ENCODE measurements at regions not wholly inside any gene's neighbourhood (a gene's known extent, or its start where the extent isn't known, plus 50 kb on each side); places are given as distances from the start of the nearest gene placed in this dataset.

GRCh38 chr2:150759531-150759930 lies 272.1 kb upstream of the RND3 start:
- DNase-seq, result no peak
- H3K27ac ChIP-seq, result no peak overlapping the region
- H3K9me3 ChIP-seq (ENCODE audit: insufficient read depth, low read depth), result no peaks in the 10 kb centered on the region
- H2AFZ ChIP-seq, result no peak overlapping the region
- no peaks in the 10 kb centered on the region for H3K9me2 ChIP-seq (ENCODE audit: insufficient read depth)
- no peaks in the 10 kb centered on the region for H3K36me3 ChIP-seq (ENCODE audit: low read depth)
- POLR2A ChIA-PET (ENCODE audit: unreplicated experiment), result no interaction called here
- BruUV-seq (replicated peaks), result no TSS peak
- H4K20me1 ChIP-seq (ENCODE audit: insufficient read depth), result no peaks in the 10 kb centered on the region
- H3K79me2 ChIP-seq (ENCODE audit: low read depth), result no peaks in the 10 kb centered on the region
- no peaks in the 10 kb centered on the region for H3K27me3 ChIP-seq (ENCODE audit: insufficient read depth, low read depth)
- H3K4me3 ChIP-seq, result no peak overlapping the region
- CTCF ChIA-PET, result no interaction called here
- intact Hi-C loops (cut with micrococcal nuclease; ENCODE audit: unreplicated experiment), result no loop called here
- H3K4me2 ChIP-seq, result no peak overlapping the region
- TF ChIP-seq EZH2 (IDR thresholded peaks at IDR 0.05; ENCODE audit: low read depth) (no peak), CTCF (conservative IDR thresholded peaks at IDR 0.05) (no peak)
- no peaks in the 10 kb centered on the region for H3F3A ChIP-seq (ENCODE audit: insufficient read depth, low read depth)
- no peaks in the 10 kb centered on the region for H3K4me1 ChIP-seq (replicated peaks; ENCODE audit: insufficient read depth)

- ChIA-PET CTCF (no interaction called here), POLR2A (ENCODE audit: unreplicated experiment) (no interaction called here)
- TF ChIP-seq EZH2 (IDR thresholded peaks at IDR 0.05; ENCODE audit: low read depth), result no peak
- TF ChIP-seq CTCF (conservative IDR thresholded peaks at IDR 0.05), result no peak
- Histone ChIP-seq H2AFZ (no peak overlapping the region), H3F3A (ENCODE audit: insufficient read depth, low read depth) (no peaks in the 10 kb centered on the region), H3K4me2 (no peak overlapping the region), H3K4me3 (no peak overlapping the region), H3K27ac (no peak overlapping the region), H4K20me1 (ENCODE audit: insufficient read depth) (no peaks in the 10 kb centered on the region), H3K4me1 (replicated peaks; ENCODE audit: insufficient read depth) (no peaks in the 10 kb centered on the region), H3K79me2 (ENCODE audit: low read depth) (no peaks in the 10 kb centered on the region), H3K9me2 (ENCODE audit: insufficient read depth) (no peaks in the 10 kb centered on the region), H3K36me3 (ENCODE audit: low read depth) (no peaks in the 10 kb centered on the region), H3K9me3 (ENCODE audit: insufficient read depth, low read depth) (no peaks in the 10 kb centered on the region), H3K27me3 (ENCODE audit: insufficient read depth, low read depth) (no peaks in the 10 kb centered on the region)
- BruUV-seq (replicated peaks), result no TSS peak
- DNase-seq, result no peak
- intact Hi-C loops (cut with micrococcal nuclease; ENCODE audit: unreplicated experiment), result no loop called here
Observed at GRCh38 chr2:150759106-150759505, 271.6 kb upstream of the RND3 start.

- TF ChIP-seq CTCF (conservative IDR thresholded peaks at IDR 0.05), result no peak
- TF ChIP-seq EZH2 (IDR thresholded peaks at IDR 0.05; ENCODE audit: low read depth), result no peak
- intact Hi-C loops (cut with micrococcal nuclease; ENCODE audit: unreplicated experiment), result no loop called here
- no TSS peak for BruUV-seq (replicated peaks)
- ChIA-PET POLR2A (ENCODE audit: unreplicated experiment) (no interaction called here), CTCF (no interaction called here)
- H4K20me1 ChIP-seq (ENCODE audit: insufficient read depth), result no peaks in the 10 kb centered on the region
- no peak overlapping the region for H3K27ac ChIP-seq
- H3K9me2 ChIP-seq (ENCODE audit: insufficient read depth), result no peaks in the 10 kb centered on the region
- no peaks in the 10 kb centered on the region for H3K36me3 ChIP-seq (ENCODE audit: low read depth)
- H3K4me2 ChIP-seq, result no peak overlapping the region
- no peaks in the 10 kb centered on the region for H3K27me3 ChIP-seq (ENCODE audit: insufficient read depth, low read depth)
- no peaks in the 10 kb centered on the region for H3F3A ChIP-seq (ENCODE audit: insufficient read depth, low read depth)
- H3K4me1 ChIP-seq (replicated peaks; ENCODE audit: insufficient read depth), result no peaks in the 10 kb centered on the region
- no peak for DNase-seq
- H2AFZ ChIP-seq, result no peak overlapping the region
- H3K9me3 ChIP-seq (ENCODE audit: insufficient read depth, low read depth), result no peaks in the 10 kb centered on the region
- H3K4me3 ChIP-seq, result no peak overlapping the region
- no peaks in the 10 kb centered on the region for H3K79me2 ChIP-seq (ENCODE audit: low read depth)
Observed at GRCh38 chr2:150752229-150752628, 264.8 kb upstream of the RND3 start.

Measured in PC-9 (cell line).